C4-2B (cell line): ENCODE measurements at regions not wholly inside any gene's neighbourhood (a gene's known extent, or its start where the extent isn't known, plus 50 kb on each side); places are given as distances from the start of the nearest gene placed in this dataset.
"Not testable (repeated sequence)": the region's sequence is repeated elsewhere in the genome, so short reads cannot be mapped to it uniquely, and the experiment has no call there.

Experiments used
- H3K27ac ChIP-seq: fragments of 450-650 bp; 2 replicates; pipeline ENCODE4 v1.5.1; 2017
- ZFX ChIP-seq: fragments of 450-650 bp; IDR thresholded peaks from 2 replicates; pipeline ENCODE4 v1.6.1; 2017
- TF ChIP-seq, protein P1 (sequence below): fragments of 450-650 bp; conservative IDR thresholded peaks from 2 replicates; pipeline ENCODE4 v1.5.1; 2017; ENCODE audit warnings: mild to moderate bottlenecking

DNA sequence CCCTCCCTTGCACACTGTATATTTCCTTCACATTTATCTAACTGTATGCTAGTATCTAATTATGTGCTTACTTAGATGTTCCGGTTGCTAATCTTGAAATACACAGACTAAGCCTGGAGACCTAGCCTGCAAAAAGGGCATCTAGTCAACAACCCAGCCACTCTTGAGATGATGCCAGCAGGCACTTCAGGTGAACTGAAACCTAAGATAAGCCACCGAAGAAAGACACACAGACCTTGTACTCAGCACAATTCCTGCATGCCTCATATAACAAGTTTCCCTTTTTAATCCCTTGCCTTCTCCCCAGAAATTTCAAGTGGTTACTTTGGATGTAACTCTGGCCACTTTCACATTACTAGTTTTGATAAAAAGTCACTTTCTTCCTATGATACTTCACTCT lies 2506.6 kb downstream of the ARAP2 start:
- no peak for TF ChIP-seq ZFX
- TF ChIP-seq, protein P1, sequence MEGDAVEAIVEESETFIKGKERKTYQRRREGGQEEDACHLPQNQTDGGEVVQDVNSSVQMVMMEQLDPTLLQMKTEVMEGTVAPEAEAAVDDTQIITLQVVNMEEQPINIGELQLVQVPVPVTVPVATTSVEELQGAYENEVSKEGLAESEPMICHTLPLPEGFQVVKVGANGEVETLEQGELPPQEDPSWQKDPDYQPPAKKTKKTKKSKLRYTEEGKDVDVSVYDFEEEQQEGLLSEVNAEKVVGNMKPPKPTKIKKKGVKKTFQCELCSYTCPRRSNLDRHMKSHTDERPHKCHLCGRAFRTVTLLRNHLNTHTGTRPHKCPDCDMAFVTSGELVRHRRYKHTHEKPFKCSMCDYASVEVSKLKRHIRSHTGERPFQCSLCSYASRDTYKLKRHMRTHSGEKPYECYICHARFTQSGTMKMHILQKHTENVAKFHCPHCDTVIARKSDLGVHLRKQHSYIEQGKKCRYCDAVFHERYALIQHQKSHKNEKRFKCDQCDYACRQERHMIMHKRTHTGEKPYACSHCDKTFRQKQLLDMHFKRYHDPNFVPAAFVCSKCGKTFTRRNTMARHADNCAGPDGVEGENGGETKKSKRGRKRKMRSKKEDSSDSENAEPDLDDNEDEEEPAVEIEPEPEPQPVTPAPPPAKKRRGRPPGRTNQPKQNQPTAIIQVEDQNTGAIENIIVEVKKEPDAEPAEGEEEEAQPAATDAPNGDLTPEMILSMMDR = no peak
- H3K27ac ChIP-seq = no peak overlapping the region

DNA sequence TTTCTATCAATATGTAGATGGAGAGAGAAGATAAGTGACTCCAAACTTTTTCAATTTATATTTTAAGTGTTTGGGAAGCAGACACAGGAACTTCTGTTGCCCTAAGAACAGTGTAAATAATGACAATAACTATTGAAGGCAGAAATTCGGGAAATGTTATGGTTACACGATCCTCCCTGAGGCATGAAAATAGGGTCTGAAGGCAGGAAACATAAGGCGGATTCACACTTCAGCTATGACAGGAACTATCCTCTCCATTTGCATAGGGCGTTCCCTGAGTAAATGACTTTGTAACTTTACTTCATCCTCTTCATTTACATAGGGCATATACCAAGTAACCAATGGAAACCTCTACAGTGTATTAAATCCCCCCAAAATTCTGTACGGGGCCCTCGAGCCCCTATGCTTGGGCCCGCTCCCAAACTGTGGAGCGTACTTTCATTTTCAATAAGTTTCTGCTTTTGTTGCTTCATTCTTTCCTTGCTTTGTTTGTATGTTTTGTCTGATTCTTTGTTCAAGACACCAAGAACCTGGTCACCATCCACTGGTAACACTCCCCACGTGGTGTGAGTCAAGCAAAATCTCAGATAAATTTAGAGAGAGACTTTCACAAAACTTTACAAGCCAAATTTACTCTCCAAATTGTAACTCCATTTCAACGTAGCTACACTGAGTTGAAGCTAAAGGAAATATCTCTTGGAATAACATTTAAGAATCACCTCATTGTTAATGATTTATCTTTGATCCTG lies 2504.3 kb downstream of the ARAP2 start:
- H3K27ac ChIP-seq = no peak overlapping the region
- TF ChIP-seq, protein P1 = no peak
- TF ChIP-seq ZFX = no peak

DNA sequence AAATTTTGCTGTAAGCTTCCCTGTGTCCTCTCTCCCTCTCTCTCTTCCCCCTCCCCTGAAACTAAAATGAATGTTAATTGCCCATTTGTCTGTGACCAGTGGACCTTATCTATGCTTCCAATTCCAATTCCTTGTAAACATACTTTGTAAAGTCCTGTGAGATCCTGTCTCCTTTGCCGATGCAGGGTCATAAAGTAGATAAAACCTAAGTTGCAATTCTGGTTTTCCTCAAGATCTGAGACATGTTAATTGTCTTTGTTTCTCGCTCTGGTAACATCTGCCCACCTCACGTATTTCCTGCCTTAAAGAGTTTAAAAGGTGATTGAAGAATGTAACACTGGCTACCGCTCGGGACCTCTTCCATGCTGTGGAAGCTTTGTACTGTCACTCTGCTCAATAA lies 2503.4 kb downstream of the ARAP2 start:
- not testable (repeated sequence) for H3K27ac ChIP-seq

DNA sequence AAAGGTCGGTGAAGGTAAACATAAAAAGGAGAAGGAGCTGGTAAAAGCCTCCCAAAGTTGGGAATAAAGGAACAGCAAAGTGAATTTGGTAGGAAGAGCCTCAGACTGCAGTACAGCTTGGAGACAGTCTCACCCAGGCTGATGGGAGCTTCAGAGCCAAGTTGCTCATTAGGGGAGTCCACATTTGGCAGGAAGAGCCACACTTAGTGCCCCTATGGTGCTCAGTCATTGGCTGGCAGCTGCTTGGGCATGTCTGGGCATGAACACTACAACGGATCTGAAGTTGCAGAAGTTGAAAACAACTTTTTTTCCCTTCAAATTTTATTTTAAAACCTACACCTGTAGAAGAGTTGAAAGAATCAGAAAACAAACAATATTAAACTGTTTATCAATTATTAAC lies 2497.3 kb downstream of the ARAP2 start:
- no peak overlapping the region for H3K27ac ChIP-seq
- TF ChIP-seq ZFX = no peak
- TF ChIP-seq, protein P1 = no peak

DNA sequence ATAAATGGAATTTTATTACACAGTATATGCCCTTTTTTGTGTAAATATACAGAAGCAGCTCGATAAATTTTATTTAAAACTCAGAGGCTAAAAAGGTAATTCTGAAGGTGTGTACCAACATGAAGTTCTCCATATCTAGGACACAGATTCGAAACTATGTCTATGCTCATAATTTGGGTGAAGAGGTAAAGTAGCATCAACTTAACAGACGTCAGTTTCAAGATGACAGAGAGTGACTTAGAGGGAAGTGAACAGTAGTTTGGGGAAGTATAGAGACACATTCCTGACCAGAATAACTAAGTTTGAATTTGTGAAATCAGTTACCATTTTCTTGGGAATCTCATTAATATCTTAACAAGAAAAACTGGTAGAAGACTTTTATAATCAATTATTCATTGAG lies 2493.3 kb downstream of the ARAP2 start:
- no peak overlapping the region for H3K27ac ChIP-seq
- TF ChIP-seq ZFX = no peak
- TF ChIP-seq, protein P1 = no peak

DNA sequence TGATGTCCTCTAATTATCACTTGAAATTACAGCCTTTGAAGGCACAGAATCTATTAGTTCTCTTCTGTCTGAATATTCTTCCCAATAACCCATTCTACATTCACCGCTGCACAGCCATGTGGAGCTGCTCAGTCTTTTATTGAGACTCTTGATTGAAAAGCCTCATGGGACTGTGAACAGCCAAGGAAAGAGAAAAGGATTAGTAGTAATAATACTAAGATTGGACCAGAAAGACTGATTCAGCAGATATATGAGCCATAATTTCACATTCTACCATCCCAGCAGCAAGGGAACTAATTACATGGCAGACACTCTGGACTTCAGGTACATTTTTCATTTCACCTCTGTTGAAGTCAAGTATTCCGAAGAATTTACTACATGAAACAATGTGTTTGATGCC lies 2471.7 kb downstream of the ARAP2 start:
- no peak overlapping the region for H3K27ac ChIP-seq
- TF ChIP-seq, protein P1 = no peak
- no peak for TF ChIP-seq ZFX

DNA sequence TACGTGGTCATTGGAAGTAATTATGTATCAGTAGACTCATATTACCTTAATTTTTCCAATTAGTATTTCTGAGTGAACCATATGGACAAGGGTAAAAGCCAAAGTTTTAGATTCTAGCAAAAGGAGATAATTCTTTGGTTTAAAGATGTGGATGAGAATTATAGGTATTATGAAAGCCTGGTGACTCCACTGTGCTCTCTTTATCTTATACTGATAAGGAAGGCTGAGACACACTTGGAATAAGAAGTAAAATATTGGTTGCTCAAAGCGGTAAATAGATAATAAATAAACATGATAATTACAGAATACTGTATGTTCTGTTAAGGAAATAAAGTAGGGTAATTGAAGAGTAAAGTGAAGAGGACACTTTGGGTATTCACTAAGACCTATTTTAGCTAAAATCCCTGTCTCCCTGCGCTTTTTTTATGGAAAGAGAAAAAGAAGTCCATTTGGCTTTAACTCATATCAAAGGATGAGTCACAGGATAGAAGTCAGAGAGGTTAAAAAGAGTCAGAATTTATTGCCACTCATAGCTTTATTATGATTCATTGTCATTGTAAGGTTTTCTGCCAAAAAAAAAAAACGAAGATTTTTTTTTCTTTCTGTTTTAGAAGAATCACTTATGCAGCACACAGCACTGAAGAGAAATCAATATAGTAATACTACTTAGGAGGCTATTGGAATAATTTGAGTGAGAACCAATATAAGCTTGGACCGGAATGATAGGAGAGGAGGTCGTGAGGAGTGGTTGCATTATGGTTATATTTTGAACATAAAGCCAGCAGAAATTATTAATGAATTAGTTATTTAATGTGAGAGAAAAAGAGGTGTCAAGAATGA lies 2463.1 kb downstream of the ARAP2 start:
- no peak overlapping the region for H3K27ac ChIP-seq
- TF ChIP-seq, protein P1 = no peak
- no peak for TF ChIP-seq ZFX
